ENCODE measurements at regions not wholly inside any gene's neighbourhood (a gene's known extent, or its start where the extent isn't known, plus 50 kb on each side); places are given as distances from the start of the nearest gene placed in this dataset.

DNA sequence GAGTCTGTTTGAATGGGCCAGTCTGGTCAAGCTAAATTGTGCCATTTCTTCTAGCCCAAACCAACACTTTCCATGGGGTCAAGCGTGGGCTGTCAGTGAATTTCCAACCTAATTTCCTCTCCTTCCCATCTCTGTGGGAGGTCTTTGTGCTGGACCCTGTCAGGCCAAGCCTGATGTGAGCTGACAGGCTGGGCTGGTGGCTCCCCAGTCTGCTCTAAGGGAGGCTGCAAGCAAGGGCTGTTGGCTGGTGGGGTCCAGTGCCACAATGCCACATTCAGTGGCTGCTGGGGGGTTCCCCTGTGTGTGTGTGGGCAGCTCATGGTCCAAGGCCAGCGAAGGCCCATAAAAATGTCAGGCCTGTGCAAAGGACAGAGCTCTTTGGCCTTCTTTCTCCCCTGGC lies 216.1 kb downstream of the OPA1 start:
- TF ChIP-seq CTCF (IDR thresholded peaks at IDR 0.05; ENCODE audit: control insufficient read depth, insufficient read depth, low read depth, low read length, missing control alignments): no peak
- no peak for DNase-seq (ENCODE audit: low read depth)
- H3K4me3 ChIP-seq (ENCODE audit: control insufficient read depth, low read depth, low read length): no peak overlapping the region

DNA sequence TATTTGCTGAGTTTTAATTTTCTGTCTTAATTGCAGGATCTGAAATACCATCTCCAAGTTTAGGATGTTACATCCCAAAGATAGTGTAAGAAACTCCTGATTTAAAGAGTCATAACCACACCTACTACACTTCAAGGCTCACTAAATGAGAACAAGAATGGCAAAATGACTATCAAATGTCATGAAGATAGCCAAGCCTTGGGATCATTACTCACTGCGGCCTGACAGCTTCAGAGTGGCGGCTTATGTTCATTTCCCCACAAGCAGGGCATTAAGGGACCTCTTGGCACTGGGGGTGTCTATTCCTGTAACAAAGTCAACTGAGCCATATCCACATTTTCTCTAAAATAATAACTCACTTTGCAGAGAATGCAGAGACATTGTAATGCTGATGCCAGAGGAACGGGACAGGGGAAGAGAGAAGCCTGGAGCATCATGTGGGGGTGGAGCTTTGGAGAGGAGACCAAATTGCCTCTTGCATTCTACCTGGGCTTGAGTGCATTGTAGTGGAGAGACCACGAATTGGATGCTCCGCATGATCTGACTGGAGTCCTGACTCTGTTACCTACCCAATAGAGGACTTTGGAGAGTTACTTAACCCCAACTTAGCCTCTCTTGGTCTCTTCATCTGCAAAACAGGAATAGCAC lies 219.2 kb downstream of the OPA1 start:
- no peak for TF ChIP-seq CTCF (IDR thresholded peaks at IDR 0.05; ENCODE audit: control insufficient read depth, insufficient read depth, low read depth, low read length, missing control alignments)
- no peak overlapping the region for H3K4me3 ChIP-seq (ENCODE audit: control insufficient read depth, low read depth, low read length)
- DNase-seq (ENCODE audit: low read depth): no peak

GRCh38 chr3:193812791-193813500 lies 219.9 kb downstream of the OPA1 start:
- no peak for TF ChIP-seq CTCF (IDR thresholded peaks at IDR 0.05; ENCODE audit: control insufficient read depth, insufficient read depth, low read depth, low read length, missing control alignments)
- no peak overlapping the region for H3K4me3 ChIP-seq (ENCODE audit: control insufficient read depth, low read depth, low read length)
- DNase-seq (ENCODE audit: low read depth): no peak

- H3K4me3 ChIP-seq (ENCODE audit: control insufficient read depth, low read depth, low read length): no peak overlapping the region
- no peak for TF ChIP-seq CTCF (IDR thresholded peaks at IDR 0.05; ENCODE audit: control insufficient read depth, insufficient read depth, low read depth, low read length, missing control alignments)
- DNase-seq (ENCODE audit: low read depth): no peak
These were observed 220.5 kb downstream of the OPA1 start for GRCh38 chr3:193813501-193813830.

- TF ChIP-seq CTCF (IDR thresholded peaks at IDR 0.05; ENCODE audit: control insufficient read depth, insufficient read depth, low read depth, low read length, missing control alignments): no peak
- no peak for DNase-seq (ENCODE audit: low read depth)
- H3K4me3 ChIP-seq (ENCODE audit: control insufficient read depth, low read depth, low read length): no peak overlapping the region
These were observed 221.3 kb downstream of the OPA1 start for GRCh38 chr3:193814166-193814892.

- H3K4me3 ChIP-seq (ENCODE audit: control insufficient read depth, low read depth, low read length): no peak overlapping the region
- no peak for TF ChIP-seq CTCF (IDR thresholded peaks at IDR 0.05; ENCODE audit: control insufficient read depth, insufficient read depth, low read depth, low read length, missing control alignments)
- DNase-seq (ENCODE audit: low read depth): no peak
These were observed 222.4 kb downstream of the OPA1 start for GRCh38 chr3:193815246-193816027.
